GM11168 (cell line): ENCODE measurements at regions not wholly inside any gene's neighbourhood (a gene's known extent, or its start where the extent isn't known, plus 50 kb on each side); places are given as distances from the start of the nearest gene placed in this dataset.
"Not testable (repeated sequence)": the region's sequence is repeated elsewhere in the genome, so short reads cannot be mapped to it uniquely, and the experiment has no call there.

Source experiments
- in situ Hi-C: fragments of 300-500 bp; cut with MboI; formaldehyde crosslinking; loops from one replicate; pipeline ENCODE4 v1.12.0; 2022; ENCODE audit warnings: low sequenced_read_pairs; ENCODE audit not compliant: unreplicated experiment

DNA sequence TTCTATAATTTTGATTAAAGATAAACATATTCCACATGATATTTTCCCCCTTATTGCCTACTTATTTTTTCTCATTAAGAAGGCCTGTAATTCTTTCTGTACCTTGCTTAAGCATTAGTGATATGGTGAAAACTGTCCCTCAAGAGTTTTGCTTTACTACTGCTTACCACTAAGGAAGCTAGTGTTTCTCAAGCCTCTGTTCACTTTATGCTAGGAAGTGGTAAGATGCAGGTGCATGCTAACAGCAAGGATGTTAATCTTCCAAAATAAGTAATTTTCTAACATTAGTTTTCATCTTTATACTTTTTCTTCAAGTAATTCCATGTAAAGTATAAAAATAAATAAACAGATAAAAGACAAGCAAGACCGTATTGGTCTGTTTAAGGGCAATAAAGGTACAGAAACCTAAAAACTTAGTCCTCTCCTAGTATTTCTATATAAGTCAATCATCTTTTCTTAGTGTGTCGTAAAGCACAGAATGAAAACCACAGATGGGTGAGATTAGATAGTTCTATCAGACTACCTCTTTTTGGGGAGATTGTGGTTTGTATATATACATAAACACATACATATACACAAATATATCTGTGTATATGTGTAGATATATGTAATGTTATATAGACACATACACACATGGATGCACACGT is 731.0 kb upstream of the CNTN5 start:
- in situ Hi-C loops, result no loop called here

DNA sequence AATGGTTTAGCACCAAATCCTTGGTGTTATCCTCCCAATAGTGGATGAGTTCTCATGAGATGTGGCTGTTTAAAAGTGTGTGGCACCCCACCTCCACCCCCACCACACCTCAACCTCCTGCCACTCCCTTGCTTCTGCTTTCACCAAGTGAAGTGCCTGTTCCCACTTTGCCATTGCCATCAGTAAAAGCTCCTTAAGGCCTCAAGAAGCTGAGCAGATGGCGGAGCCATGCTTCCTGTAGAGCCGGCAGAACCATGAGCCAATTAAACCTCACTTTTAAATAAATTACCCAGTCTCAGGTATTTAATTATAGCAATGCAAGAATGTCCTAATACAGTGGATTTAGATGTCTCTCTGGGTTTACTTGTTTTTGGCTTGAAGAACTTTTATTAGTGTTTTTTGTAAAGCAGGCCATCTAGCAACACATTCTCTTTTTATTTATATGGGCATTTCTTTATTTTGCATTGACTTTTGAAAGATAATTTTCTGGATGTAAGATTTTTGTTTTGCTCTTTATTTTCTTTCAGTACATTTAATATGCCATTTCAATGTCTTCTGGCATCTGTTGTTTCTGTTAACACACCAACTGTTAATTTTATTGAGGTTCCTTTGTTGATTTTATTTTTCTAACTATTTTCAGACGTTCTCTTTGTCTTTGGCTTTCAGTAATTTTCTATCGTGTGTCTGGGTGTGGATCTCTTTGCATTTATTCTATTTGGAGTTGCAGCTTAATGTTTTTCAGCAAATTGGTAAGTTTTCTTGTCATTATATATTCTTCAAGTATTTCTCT is 724.5 kb upstream of the CNTN5 start:
- in situ Hi-C loops, result no loop called here

DNA sequence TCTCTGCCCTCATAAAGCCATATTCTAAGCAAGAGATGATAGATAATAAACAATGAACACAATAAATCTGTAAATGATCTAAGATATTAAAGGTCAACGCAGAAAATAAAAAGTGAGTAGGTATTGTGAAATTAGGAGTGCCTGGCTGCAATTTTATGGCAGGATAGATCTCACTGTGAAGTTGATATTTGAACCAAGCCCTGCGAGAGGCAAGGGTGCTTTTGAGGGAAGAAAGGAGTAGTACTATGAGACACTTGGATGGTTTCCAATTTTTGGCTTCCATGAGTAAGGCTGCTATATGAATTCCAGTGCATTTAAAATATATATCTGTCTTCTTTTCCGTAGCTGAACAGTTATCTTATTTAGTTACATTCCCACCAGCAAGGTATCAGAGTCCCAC is 720.0 kb upstream of the CNTN5 start:
- in situ Hi-C loops, result no loop called here

DNA sequence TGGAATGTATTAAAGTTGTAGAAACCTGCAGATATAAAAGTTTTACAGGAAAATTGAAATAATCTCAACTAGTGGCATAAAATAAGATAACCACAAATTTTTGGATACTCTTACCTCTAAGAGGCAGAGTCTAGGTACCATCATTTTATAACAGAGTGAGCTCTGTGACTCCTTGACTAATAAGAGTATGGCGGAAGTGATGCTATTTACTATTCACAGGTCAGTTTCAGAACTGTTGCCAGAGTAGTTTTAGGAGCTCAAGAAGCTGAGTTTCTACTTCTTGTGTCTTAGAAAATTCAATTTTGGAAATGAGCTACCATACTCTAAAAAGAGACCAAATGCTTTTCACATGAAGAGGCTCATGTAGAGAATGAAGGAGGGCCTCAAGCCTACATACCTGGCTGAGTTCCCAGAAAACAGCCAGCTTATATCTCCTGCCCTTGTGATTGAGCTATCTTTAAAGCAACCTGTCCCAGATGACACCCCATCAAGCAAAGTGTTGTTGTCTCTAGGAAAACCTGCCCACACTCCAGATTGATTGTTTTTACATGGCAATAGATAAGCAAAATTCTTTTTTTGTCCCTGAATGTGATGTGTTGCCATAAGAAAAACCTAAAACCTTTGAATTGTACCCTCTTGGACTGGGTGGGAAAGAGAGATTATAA is 712.8 kb upstream of the CNTN5 start:
- in situ Hi-C loops, result no loop called here

DNA sequence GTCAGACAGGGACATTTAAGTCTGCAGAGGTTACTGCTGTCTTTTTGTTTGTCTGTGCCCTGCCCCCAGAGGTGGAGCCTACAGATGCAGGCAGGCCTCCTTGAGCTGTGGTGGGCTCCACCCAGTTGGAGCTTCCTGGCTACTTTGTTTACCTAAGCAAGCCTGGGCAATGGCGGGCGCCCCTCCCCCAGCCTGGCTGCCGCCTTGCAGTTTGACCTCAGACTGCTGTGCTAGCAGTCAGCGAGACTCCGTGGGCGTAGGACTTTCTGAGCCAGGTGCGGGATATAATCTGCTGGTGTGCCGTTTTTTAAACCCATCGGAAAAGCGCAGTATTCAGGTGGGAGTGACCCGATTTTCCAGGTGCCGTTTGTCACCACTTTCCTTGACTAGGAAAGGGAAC is 690.4 kb upstream of the CNTN5 start:
- in situ Hi-C loops, result not testable (repeated sequence)

DNA sequence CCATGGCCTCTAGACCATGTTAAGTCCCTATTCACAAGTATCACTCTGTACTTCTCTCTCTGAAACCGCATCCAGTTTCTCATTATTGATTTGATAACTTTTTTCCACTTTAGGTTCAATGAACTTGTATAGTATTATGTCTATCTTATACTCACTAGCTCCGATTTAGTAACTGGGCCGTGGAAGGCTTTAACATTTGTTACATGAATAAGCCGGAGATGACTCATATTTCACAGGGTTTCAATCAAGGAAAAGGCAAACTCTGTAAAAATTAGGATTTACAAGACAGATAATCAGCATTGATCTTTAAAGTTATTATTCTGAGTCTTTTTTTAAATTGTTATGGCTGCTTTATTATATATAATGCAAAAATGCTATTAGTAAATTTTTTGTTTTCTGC is 662.2 kb upstream of the CNTN5 start:
- in situ Hi-C loops, result no loop called here

DNA sequence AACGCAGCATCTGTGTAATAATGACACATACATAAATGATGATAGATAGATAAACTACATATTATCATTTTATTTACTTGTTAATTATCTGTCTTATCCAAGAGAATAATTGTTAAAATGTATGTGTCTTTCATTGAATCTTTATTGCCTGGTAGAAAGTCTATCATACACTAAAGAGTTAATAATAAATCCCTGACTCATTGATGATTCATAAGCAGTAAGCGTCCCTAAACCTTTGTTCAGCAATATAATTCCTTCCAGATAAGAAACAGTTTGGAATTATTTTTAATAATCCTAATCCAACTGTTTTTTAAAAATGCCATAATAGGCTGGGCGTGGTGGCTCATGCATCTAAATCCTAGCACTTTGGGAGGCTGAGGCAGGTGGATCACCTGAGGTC is 655.6 kb upstream of the CNTN5 start:
- in situ Hi-C loops, result no loop called here

DNA sequence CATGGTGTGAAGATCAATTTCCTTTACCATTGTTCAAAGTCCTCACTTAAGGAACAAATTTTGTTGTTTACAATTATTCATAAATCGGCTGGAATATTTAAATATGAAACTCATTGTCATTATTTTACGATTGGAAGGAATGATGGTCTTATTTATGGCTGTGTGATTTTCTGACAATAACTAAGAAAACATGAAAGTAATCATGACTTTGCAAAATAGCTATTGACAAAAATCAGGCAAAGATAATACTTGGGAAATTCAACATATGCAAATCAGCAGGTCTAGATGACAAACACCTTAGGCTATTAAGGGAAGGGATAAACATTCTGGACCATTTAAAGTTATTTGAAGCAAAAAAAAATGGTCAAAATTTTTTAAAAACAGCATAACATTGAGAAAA is 654.8 kb upstream of the CNTN5 start:
- in situ Hi-C loops, result no loop called here

DNA sequence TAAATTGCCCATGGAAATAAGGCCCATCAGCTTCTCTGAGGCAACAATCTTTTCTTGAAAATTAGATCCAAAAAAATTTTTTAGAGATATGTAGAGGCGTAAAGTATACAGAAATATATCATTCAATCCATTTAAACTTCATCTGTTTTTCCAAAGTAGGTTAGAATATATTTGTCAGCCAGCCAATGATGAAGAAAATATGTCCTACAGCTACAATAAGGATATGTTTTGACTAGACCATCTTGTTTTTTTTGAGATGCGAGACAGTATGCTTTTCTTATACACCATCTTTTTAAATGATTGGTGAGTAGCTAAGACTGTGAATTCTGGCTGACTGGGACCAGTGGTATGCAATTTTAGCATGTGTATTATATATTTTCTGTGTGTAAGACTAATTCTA is 630.4 kb upstream of the CNTN5 start:
- in situ Hi-C loops, result no loop called here

DNA sequence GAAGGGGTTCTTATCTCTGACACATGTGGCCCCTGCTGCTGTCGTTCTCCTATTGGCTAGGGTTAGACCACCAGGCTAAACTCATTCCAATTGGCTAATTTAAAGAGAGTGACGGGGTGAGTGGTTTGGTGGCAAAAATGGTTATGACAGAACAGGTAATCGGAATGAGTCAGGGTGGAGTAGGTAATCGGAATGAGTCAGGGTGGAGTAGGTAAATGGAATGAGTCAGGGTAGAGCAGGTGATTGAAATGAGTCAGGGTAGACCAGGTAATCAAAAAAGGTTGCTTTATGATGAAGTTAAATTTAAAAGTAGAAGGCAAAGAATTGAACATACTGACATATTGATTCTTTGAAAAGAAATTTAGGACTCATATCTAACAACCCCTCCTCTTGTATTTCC is 626.2 kb upstream of the CNTN5 start:
- in situ Hi-C loops, result not testable (repeated sequence)

DNA sequence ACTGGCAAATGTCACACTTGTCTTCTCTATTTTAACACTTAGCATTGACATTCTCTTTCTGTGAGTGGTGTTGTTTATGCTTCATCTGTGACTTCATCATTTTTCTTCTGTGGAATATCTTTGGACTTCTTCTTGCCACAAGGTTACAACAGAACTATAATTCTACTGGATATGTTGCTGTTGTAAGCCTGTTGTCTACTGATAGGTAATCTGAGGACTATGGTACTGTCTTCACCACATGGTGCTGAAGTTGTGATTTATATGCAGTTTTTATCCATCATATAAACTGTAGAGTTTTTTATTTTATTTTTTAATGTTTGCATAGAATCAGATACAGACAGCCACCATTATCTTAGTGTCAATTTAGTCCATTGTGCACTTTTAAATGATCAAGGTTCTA is 622.2 kb upstream of the CNTN5 start:
- in situ Hi-C loops, result no loop called here

DNA sequence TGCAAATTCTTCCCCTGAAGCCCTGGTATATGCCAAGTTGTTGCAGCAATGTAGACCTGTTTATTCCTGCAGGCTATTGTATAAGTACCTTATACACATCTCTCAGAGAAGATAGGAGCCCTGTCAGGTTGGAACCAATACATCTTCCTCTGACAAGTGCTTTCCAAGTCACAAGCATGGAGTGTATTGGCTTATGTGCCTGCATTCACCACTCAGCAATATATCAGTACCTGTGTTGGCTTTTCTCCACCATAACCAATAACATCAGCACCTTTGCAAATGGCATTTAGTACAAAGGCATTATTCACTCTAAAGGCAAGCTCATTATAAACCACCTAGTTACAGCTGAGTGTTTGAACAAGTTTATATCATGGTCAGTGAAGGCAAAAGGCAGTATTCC is 611.7 kb upstream of the CNTN5 start:
- in situ Hi-C loops, result no loop called here

DNA sequence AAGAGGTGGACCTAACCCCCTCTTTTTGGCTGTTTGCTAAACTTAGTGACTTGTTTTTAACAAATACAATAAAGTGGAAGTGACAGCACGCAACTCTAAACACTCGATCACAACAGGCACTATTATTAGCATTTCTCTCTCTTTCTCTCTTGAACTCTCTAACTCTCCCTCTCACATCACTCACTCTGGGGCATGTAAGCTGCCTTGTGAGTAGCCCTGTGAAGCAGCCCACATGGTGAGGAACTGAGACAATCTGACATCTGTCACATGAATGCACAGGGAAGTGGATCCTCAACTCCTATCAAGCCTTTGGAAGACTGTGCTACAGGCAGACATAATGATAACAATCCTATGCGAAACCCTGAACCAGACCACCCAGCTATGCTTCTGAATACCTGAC is 609.0 kb upstream of the CNTN5 start:
- in situ Hi-C loops, result no loop called here

DNA sequence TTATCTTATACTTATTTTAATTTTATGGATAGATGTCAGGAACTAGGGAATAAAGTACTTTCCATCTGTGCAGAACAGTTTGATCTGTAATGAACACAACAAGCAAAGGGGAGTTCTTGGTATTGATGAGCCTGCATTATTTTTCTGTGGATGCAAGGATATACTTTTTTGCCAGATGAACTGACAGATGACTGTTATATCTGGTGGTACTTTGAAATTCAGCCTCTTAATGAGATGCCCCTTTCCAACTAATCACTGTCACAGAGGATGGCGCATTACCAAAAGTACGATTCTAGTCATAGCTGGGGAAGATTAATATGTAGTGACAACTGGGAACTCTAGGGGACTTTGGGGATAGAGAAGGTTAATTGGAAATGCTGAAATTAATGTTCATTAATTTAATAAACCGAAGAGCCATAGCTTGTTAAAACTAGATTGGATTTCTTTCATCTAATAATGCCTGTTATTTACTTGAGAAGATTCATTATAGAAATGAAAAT is 603.4 kb upstream of the CNTN5 start:
- in situ Hi-C loops, result no loop called here

DNA sequence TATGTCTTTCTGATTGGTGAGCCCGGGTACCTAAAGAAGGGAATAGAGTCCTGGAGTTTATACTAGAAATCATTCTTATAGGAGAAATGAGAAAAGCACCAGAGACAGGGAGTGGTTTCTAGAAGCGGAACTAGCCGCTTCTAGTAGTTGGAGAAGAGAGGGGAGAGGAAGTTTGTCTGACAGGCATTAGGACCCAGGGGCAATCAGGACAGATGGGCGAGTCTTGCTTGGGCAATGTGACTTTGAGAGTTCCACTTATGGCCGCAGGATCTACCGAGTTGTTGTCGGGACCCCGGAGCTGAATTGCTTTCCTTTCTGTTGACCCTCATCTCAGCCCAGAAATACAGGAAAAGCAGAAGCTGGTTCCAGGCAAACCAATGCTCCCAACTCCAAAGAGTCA is 596.8 kb upstream of the CNTN5 start:
- in situ Hi-C loops, result no loop called here

DNA sequence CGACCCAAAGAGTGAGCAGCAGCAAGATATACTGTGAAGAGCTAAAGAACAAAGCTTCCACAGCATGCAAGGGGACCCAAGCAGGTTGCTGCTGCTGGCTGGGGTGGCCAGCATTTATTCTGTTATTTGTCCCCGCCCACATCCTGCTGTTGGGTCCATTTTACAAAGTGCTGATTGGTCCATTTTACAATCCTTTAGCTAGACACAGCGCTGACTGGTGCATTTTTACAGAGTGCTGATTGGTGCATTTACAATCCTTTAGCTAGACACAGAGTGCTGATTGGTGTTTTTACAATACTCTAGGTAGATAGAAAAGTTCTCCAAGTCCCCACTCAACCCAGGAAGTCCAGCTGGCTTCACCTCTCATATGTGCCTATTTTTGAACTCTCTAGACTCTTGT is 596.0 kb upstream of the CNTN5 start:
- in situ Hi-C loops, result not testable (repeated sequence)

DNA sequence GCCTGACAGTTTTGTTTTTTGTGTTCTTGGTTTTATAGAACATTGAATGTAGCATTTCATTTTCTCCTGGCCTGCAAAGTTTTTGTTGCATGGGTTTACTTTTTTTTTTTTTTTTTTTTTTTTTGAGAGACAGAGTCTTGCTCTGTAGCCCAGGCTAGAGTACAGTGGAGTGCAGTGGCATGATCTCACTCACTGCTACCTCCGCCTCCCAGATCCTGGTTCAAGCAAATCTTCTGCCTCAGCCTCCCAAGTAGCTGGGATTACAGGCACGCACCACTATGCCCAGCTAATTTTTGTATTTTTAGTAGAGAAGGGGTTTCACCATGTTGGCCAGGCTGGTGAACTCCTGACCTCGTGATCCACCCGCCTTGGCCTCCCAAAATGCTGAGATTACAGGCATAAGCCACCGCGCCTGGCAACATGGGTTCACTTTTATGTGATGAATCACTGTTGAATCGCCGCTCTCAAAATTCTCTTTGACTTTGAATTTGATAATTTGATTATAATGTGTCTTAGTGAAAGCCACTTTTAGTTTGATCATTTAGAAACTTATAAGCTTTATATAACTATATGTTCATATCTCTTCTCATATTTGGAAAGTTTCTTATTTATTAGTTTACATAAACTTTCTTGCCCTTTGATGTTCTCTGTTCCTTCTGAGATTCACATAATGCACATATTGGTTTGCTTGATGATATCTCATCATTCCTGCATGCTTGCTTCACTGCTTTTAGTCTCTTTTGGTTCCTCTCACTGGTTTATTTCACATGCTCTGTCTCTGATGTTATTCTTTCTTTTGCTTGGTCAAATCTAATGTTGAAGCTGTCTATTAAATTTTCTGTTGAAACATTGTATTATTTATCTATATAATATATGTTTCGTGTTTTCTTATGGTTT is 589.0 kb upstream of the CNTN5 start:
- in situ Hi-C loops, result no loop called here

DNA sequence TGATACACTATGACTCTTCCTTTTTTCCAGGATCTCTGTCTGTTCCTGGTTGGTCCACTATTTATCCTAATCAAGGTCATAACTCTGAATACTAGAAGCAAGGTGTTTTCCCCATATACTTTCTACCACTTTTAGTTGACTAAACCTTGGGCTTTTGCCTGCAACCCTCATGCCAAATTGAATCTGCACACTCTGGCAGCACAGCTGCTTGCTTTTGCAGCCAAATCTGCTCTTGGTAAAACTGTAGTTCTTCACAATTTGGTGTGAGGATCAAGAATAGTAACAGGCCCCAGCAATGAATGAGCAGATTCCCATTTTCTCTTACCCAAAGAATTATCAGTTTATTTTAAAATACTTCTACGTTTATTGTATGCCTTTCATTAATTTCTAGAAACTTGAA is 586.5 kb upstream of the CNTN5 start:
- in situ Hi-C loops, result no loop called here

DNA sequence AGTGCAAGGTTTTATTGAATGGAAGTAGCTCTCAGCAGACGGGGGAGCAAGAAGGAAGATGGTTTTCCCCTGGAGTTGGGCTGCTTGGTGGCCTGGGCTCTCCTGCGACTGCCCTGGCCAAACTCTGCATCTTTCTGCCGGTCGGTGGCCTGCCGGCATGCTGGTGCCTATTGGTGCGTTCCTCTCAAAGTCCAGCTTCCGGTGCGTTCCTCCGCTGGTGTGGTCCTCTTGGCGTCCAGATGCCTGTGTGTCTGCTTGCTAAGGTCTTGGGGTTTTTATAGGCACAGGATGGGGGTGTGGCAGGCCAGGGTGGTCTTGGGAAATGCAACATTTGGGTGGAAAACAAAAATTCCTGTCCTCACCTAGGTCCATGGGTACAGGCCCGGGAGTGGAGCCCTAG is 567.4 kb upstream of the CNTN5 start:
- in situ Hi-C loops, result no loop called here

DNA sequence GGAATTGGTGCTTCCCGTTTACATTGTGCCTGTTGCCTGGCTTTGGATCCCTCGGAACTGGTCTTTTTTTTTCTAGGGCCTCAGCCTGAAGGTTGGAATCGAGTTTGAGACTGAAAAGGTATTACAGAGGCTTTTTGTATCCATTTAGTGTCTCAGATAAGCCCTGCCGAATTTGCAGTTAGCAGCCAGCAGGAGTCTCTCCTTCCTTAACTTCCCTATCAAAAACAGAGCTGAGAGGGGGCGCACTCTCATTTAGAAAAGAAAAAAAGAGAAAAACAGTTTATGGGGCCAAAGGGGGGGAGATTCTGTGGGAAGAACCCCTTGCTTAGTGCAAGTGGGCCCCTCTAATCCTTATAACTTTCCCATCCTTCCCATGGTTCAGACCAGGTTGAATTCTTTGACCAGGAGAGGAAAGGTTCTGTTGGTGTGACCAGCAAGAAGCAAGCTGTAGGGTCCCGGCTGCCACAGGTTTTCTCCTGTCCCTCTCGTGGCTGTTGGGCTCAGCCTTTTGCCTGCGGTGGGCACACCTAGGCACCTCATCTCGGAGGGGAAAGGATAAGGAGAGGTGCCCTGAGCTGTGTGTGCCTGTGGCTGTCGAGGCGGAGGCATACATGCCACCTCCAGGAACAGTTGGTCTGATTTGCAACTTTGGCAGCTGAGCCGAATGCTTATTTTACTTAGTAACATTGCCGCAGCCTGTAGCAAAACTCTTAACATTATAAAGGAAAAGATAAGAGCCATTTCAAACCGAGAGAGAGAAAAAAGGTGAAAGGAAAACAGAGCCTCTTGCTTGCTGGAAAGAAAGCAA is 565.0 kb upstream of the CNTN5 start:
- in situ Hi-C loops, result no loop called here
